ENCODE measurements at regions not wholly inside any gene's neighbourhood (a gene's known extent, or its start where the extent isn't known, plus 50 kb on each side); places are given as distances from the start of the nearest gene placed in this dataset.

DNA sequence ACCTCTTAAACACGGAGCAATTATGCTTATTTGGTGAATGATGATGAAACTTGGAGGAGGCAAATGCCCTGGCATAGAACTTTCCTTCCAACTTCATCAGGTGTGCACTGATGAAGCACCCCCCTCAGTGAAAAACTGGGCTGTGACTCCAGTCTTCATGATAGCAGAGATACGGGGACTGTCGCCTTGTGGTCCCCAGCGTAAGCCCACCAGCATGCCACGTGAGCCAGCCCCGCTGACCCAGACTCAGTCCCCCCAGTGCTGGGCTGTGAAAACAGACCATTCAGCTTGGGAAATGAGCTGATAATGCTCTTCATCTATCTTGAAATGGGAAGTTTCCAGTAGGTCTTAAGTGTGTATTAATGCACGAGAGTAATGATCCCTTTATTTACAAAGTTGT is 177.0 kb downstream of the SNX10 start:
- no TSS peak for BruUV-seq (replicated peaks)
- H4K20me1 ChIP-seq (ENCODE audit: insufficient read depth): no peaks in the 10 kb centered on the region
- H3K9me2 ChIP-seq (ENCODE audit: insufficient read depth): no peaks in the 10 kb centered on the region
- no peaks in the 10 kb centered on the region for H3K4me1 ChIP-seq (ENCODE audit: control insufficient read depth in 1 of 2, insufficient read depth in 2 of 2, low read length in 2 of 2)
- ATAC-seq (no peak), DNase-seq (ENCODE audit: low read depth, low spot score) (no peak)
- no peaks in the 10 kb centered on the region for H3K36me3 ChIP-seq (ENCODE audit: control insufficient read depth in 1 of 2, insufficient read depth in 2 of 2, low read length in 2 of 2)
- ChIA-PET POLR2A (no interaction called here), RAD21 (ENCODE audit: low non-redundant PET in 1 of 2, low total read pairs in 2 of 2, uncharacterized antibody in 2 of 2, unreplicated experiment in 2 of 2) (no interaction called here), CTCF (no interaction called here)
- H3K27ac ChIP-seq (ENCODE audit: low read depth, low read length): no peak overlapping the region
- no peak overlapping the region for H3K4me3 ChIP-seq (replicated peaks in 1 of 2; ENCODE audit: low read depth in 1 of 2, low read length in 2 of 2)
- no peaks in the 10 kb centered on the region for H3K79me2 ChIP-seq (ENCODE audit: insufficient read depth, low read length)
- no peak overlapping the region for H2AFZ ChIP-seq (ENCODE audit: low read depth, low read length, poor library complexity, severe bottlenecking)
- H3K9me3 ChIP-seq (ENCODE audit: control insufficient read depth in 1 of 2, insufficient read depth in 1 of 2, low read depth in 1 of 2, low read length in 2 of 2): no peaks in the 10 kb centered on the region
- no peak for TF ChIP-seq RAD21 (IDR thresholded peaks at IDR 0.05; ENCODE audit: low read depth)
- TF ChIP-seq ZFX (IDR thresholded peaks at IDR 0.05): no peak
- TF ChIP-seq ZNF274 (IDR thresholded peaks at IDR 0.05; ENCODE audit: low read depth, low read length): no peak
- TF ChIP-seq TCF7L2 (IDR thresholded peaks at IDR 0.05; ENCODE audit: borderline replicate concordance, extremely low read depth, insufficient read depth, insufficient read length): no peak
- TF ChIP-seq YY1 (IDR thresholded peaks at IDR 0.05; ENCODE audit: extremely low read depth, insufficient replicate concordance, low read depth, low read length): no peak
- TF ChIP-seq POLR2AphosphoS5 (IDR thresholded peaks at IDR 0.05; ENCODE audit: low read depth, low read length): no peak
- TF ChIP-seq, protein P1, sequence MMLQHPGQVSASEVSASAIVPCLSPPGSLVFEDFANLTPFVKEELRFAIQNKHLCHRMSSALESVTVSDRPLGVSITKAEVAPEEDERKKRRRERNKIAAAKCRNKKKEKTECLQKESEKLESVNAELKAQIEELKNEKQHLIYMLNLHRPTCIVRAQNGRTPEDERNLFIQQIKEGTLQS (IDR thresholded peaks at IDR 0.05): no peak
- TF ChIP-seq, protein P2, sequence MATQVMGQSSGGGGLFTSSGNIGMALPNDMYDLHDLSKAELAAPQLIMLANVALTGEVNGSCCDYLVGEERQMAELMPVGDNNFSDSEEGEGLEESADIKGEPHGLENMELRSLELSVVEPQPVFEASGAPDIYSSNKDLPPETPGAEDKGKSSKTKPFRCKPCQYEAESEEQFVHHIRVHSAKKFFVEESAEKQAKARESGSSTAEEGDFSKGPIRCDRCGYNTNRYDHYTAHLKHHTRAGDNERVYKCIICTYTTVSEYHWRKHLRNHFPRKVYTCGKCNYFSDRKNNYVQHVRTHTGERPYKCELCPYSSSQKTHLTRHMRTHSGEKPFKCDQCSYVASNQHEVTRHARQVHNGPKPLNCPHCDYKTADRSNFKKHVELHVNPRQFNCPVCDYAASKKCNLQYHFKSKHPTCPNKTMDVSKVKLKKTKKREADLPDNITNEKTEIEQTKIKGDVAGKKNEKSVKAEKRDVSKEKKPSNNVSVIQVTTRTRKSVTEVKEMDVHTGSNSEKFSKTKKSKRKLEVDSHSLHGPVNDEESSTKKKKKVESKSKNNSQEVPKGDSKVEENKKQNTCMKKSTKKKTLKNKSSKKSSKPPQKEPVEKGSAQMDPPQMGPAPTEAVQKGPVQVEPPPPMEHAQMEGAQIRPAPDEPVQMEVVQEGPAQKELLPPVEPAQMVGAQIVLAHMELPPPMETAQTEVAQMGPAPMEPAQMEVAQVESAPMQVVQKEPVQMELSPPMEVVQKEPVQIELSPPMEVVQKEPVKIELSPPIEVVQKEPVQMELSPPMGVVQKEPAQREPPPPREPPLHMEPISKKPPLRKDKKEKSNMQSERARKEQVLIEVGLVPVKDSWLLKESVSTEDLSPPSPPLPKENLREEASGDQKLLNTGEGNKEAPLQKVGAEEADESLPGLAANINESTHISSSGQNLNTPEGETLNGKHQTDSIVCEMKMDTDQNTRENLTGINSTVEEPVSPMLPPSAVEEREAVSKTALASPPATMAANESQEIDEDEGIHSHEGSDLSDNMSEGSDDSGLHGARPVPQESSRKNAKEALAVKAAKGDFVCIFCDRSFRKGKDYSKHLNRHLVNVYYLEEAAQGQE (IDR thresholded peaks at IDR 0.05; ENCODE audit: low read depth): no peak
- TF ChIP-seq, protein P3, sequence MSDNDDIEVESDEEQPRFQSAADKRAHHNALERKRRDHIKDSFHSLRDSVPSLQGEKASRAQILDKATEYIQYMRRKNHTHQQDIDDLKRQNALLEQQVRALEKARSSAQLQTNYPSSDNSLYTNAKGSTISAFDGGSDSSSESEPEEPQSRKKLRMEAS (IDR thresholded peaks at IDR 0.05): no peak
- TF ChIP-seq EGR1 (IDR thresholded peaks at IDR 0.05; ENCODE audit: low read depth): no peak
- no peak overlapping the region for H3K4me2 ChIP-seq (ENCODE audit: low read length)
- intact Hi-C loops (cut with micrococcal nuclease): no loop called here
- peaks cover 17% of the 10 kb centered on the region; the same call in 1 of the 2 replicates for H3K27me3 ChIP-seq (ENCODE audit: insufficient read depth, low read length)
- no peak overlapping the region for H3K9ac ChIP-seq (ENCODE audit: low read length)
